ENCODE measurements at regions not wholly inside any gene's neighbourhood (a gene's known extent, or its start where the extent isn't known, plus 50 kb on each side); places are given as distances from the start of the nearest gene placed in this dataset.
"Not testable (repeated sequence)": the region's sequence is repeated elsewhere in the genome, so short reads cannot be mapped to it uniquely, and the experiment has no call there.

- CTCF ChIA-PET (ENCODE audit: low intra/inter-chr PET ratio, low total read pairs); BruUV-seq (replicated peaks): not testable (repeated sequence)
- intact Hi-C loops (cut with micrococcal nuclease; ENCODE audit: unreplicated experiment) = loop anchor here (5.0 kb wide), 1 partner anchor 275 kb away; no protein-coding TSS in a partner anchor
Measured at GRCh38 chr14:105672450-105673200, 146.2 kb downstream of the TMEM121 start.

GRCh38 chr14:105675433-105675832 lies 149.1 kb downstream of the TMEM121 start:
- H3K4me2 ChIP-seq (ENCODE audit: low read depth, low read length); H3K9me3 ChIP-seq (ENCODE audit: low read length); H3K4me3 ChIP-seq (replicated peaks in 1 of 3; ENCODE audit: insufficient read depth in 1 of 3, low read depth in 2 of 3, low read length in 3 of 3); H3K27me3 ChIP-seq (ENCODE audit: control insufficient read depth in 1 of 2, insufficient read depth in 2 of 2, low read length in 2 of 2); H4K20me1 ChIP-seq (ENCODE audit: insufficient read depth, low read length); H3K79me2 ChIP-seq (ENCODE audit: insufficient read depth, low read length); POLR2A ChIA-PET; H3K4me1 ChIP-seq (ENCODE audit: insufficient read depth, low read length); intact Hi-C loops (cut with micrococcal nuclease; ENCODE audit: unreplicated experiment); H3K9ac ChIP-seq (ENCODE audit: insufficient read depth, low read depth, low read length); CTCF ChIA-PET (ENCODE audit: low intra/inter-chr PET ratio, low total read pairs); ATAC-seq; H3K36me3 ChIP-seq (replicated peaks in 1 of 2; ENCODE audit: control insufficient read depth in 1 of 2, insufficient read depth in 2 of 2, low read length in 2 of 2); BruUV-seq (replicated peaks); FAIRE-seq; DNase-seq (ENCODE audit: low spot score); H2AFZ ChIP-seq (ENCODE audit: low read length); H3K27ac ChIP-seq (ENCODE audit: extremely low read length, insufficient read depth, low read length): not testable (repeated sequence)
- in situ Hi-C loops (cut with HindIII; ENCODE audit: extremely low pct_ligation_motif_present, low pct_unique_long_range_greater_than_20kb) = loop anchor here (10.0 kb wide), 1 partner anchor 269 kb away; no protein-coding TSS in a partner anchor
- 3% methylated on average over 4 of the region's 14 CpGs for WGBS (ENCODE audit: low lambda C conversion rate)

More at GRCh38 chr14:105672450-105673200, 146.2 kb downstream of the TMEM121 start:
- H3K4me2 ChIP-seq (ENCODE audit: low read depth, low read length); FAIRE-seq; DNase-seq (ENCODE audit: low spot score); H3K4me3 ChIP-seq (replicated peaks in 1 of 3; ENCODE audit: insufficient read depth in 1 of 3, low read depth in 2 of 3, low read length in 3 of 3); H2AFZ ChIP-seq (ENCODE audit: low read length); H3K27me3 ChIP-seq (ENCODE audit: control insufficient read depth in 1 of 2, insufficient read depth in 2 of 2, low read length in 2 of 2); H3K27ac ChIP-seq (ENCODE audit: extremely low read length, insufficient read depth, low read length); H4K20me1 ChIP-seq (ENCODE audit: insufficient read depth, low read length); H3K79me2 ChIP-seq (ENCODE audit: insufficient read depth, low read length); POLR2A ChIA-PET; H3K4me1 ChIP-seq (ENCODE audit: insufficient read depth, low read length); H3K9ac ChIP-seq (ENCODE audit: insufficient read depth, low read depth, low read length); H3K36me3 ChIP-seq (replicated peaks in 1 of 2; ENCODE audit: control insufficient read depth in 1 of 2, insufficient read depth in 2 of 2, low read length in 2 of 2); H3K9me3 ChIP-seq (ENCODE audit: low read length): not testable (repeated sequence)
- peak; percentile 50 for ATAC-seq
- WGBS (ENCODE audit: low lambda C conversion rate) = no CpG with 5 or more reads among the region's 55 CpGs
- in situ Hi-C loops (cut with HindIII; ENCODE audit: extremely low pct_ligation_motif_present, low pct_unique_long_range_greater_than_20kb) = loop anchor here (10.0 kb wide), 1 partner anchor 272 kb away; no protein-coding TSS in a partner anchor

DNA sequence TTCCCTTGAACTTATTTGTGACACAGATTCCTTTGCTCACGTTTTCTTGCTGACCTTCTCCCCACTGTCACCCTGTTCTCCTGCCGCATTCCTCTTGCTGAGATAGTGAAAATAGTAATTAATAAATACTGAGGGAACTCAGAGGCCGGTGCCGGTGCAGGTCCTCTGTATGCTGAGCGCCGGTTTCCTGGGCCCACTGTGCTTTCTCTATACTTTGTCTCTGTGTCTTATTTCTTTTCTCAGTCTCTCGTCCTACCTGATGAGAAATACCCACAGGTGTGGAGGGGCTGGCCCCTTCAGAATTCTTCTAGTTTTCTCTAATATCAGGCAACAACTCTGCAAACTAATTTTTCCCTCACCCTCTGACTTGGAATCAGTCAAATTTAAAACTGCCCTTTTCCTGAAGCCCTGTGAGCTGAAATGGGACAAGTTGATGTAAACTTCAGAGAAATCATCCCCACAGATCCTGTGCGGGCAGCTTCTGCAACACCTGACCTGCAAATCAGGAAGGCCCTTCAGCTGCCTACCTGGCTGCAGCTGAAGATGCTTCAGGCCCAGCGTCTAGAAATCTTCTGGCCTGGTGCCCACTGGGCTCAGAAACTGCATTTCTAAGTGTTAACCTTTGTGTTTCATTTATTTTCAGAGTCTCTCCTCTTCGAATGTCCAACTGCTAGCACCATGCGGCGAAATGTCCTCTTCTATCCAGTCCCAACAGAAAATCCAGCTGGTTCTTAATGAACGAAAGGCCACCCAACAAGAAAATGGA lies 149.7 kb downstream of the TMEM121 start:
- in situ Hi-C loops (cut with HindIII; ENCODE audit: extremely low pct_ligation_motif_present, low pct_unique_long_range_greater_than_20kb) = loop anchor here (10.0 kb wide), 1 partner anchor 269 kb away; no protein-coding TSS in a partner anchor
- ATAC-seq; BruUV-seq (replicated peaks); FAIRE-seq; H3K4me2 ChIP-seq (ENCODE audit: low read depth, low read length); POLR2A ChIA-PET; H3K36me3 ChIP-seq (replicated peaks in 1 of 2; ENCODE audit: control insufficient read depth in 1 of 2, insufficient read depth in 2 of 2, low read length in 2 of 2); DNase-seq (ENCODE audit: low spot score); H3K9ac ChIP-seq (ENCODE audit: insufficient read depth, low read depth, low read length); intact Hi-C loops (cut with micrococcal nuclease; ENCODE audit: unreplicated experiment); H3K4me1 ChIP-seq (ENCODE audit: insufficient read depth, low read length); H3K27me3 ChIP-seq (ENCODE audit: control insufficient read depth in 1 of 2, insufficient read depth in 2 of 2, low read length in 2 of 2); H3K9me3 ChIP-seq (ENCODE audit: low read length); H4K20me1 ChIP-seq (ENCODE audit: insufficient read depth, low read length); H3K79me2 ChIP-seq (ENCODE audit: insufficient read depth, low read length); H3K4me3 ChIP-seq (replicated peaks in 1 of 3; ENCODE audit: insufficient read depth in 1 of 3, low read depth in 2 of 3, low read length in 3 of 3); CTCF ChIA-PET (ENCODE audit: low intra/inter-chr PET ratio, low total read pairs); H3K27ac ChIP-seq (ENCODE audit: extremely low read length, insufficient read depth, low read length); H2AFZ ChIP-seq (ENCODE audit: low read length): not testable (repeated sequence)
- 26% methylated on average over 13 of the region's 13 CpGs for WGBS (ENCODE audit: low lambda C conversion rate)

GRCh38 chr14:105678057-105678456 lies 151.7 kb downstream of the TMEM121 start:
- in situ Hi-C loops (cut with HindIII; ENCODE audit: extremely low pct_ligation_motif_present, low pct_unique_long_range_greater_than_20kb) = loop anchor here (10.0 kb wide), 1 partner anchor 267 kb away; no protein-coding TSS in a partner anchor
- H3K4me3 ChIP-seq (replicated peaks in 1 of 3; ENCODE audit: insufficient read depth in 1 of 3, low read depth in 2 of 3, low read length in 3 of 3); POLR2A ChIA-PET; ATAC-seq; H3K27ac ChIP-seq (ENCODE audit: extremely low read length, insufficient read depth, low read length); H2AFZ ChIP-seq (ENCODE audit: low read length); CTCF ChIA-PET (ENCODE audit: low intra/inter-chr PET ratio, low total read pairs); H3K4me1 ChIP-seq (ENCODE audit: insufficient read depth, low read length); DNase-seq (ENCODE audit: low spot score); H3K36me3 ChIP-seq (replicated peaks in 1 of 2; ENCODE audit: control insufficient read depth in 1 of 2, insufficient read depth in 2 of 2, low read length in 2 of 2); H3K4me2 ChIP-seq (ENCODE audit: low read depth, low read length); H3K9ac ChIP-seq (ENCODE audit: insufficient read depth, low read depth, low read length); intact Hi-C loops (cut with micrococcal nuclease; ENCODE audit: unreplicated experiment); H3K9me3 ChIP-seq (ENCODE audit: low read length); H3K27me3 ChIP-seq (ENCODE audit: control insufficient read depth in 1 of 2, insufficient read depth in 2 of 2, low read length in 2 of 2); BruUV-seq (replicated peaks); H4K20me1 ChIP-seq (ENCODE audit: insufficient read depth, low read length); H3K79me2 ChIP-seq (ENCODE audit: insufficient read depth, low read length); FAIRE-seq: not testable (repeated sequence)
- WGBS (ENCODE audit: low lambda C conversion rate) = 69% methylated on average over 21 of the region's 21 CpGs

Data from HepG2 (cell line).